GM12878 (cell line): ENCODE measurements at regions not wholly inside any gene's neighbourhood (a gene's known extent, or its start where the extent isn't known, plus 50 kb on each side); places are given as distances from the start of the nearest gene placed in this dataset.

Source experiments
- CEBPZ ChIP-seq: fragments of 150-350 bp; IDR thresholded peaks from 2 replicates; pipeline ENCODE4 v1.6.1; 2016; ENCODE audit warnings: low read depth, low read length
- JUND ChIP-seq: IDR thresholded peaks from 2 replicates; pipeline ENCODE4 v1.6.1; 2012; ENCODE audit warnings: low read depth, mild to moderate bottlenecking, low read length, improper control_type of control experiment, moderate library complexity
- POLR2A ChIP-seq: IDR thresholded peaks from 2 replicates; pipeline ENCODE4 v1.6.1; 2011; ENCODE audit warnings: low read depth, mild to moderate bottlenecking, low read length
- ZBTB40 ChIP-seq: fragments of 450-650 bp; IDR thresholded peaks from 2 replicates; pipeline ENCODE4 v1.6.1; 2016; ENCODE audit warnings: mild to moderate bottlenecking, moderate library complexity, borderline replicate concordance

GRCh38 chr2:145729481-145729880 is 1209.6 kb upstream of the ZEB2 start:
- TF ChIP-seq ZBTB40 (no peak), CEBPZ (no peak), JUND (no peak), POLR2A (no peak)
